ENCODE measurements at regions not wholly inside any gene's neighbourhood (a gene's known extent, or its start where the extent isn't known, plus 50 kb on each side); places are given as distances from the start of the nearest gene placed in this dataset.

DNA sequence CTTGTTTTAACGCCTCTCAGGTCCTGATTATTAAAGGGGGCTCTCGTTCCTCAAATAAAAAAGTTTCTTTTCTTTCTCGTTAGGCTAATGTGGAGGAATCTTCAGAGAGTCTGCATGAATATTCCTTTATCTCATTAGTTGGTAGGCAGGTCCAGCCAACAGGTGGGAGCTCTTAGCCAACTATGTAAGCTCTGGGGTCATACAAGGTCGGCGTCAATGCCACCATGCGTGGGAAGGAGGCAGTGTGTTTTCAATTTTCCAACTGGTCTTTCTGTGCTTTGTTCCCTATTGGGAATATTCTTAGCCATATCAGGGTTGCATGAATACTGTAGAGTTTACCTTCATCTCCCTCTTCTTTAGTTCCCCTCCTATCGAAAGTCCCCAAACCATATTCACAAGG is 118.5 kb upstream of the SVIL start:
- TF ChIP-seq KLF9 (tag by site-specific recombination; IDR thresholded peaks at IDR 0.05; ENCODE audit: low read depth) (no peak), TRIM28 (IDR thresholded peaks at IDR 0.05; ENCODE audit: borderline replicate concordance, low read length) (no peak), ZNF837 (tag by site-specific recombination; IDR thresholded peaks at IDR 0.05) (no peak)
- no peaks in the 10 kb centered on the region; the same call in 1 of the 2 replicates for H3K9me3 ChIP-seq (ENCODE audit: control insufficient read depth, insufficient read depth, low read depth, low read length)
- CTCF ChIA-PET: interaction anchor here (1.2 kb wide), 2 partner anchors 17 to 257 kb away, joined by 3 read pairs; no protein-coding TSS in a partner anchor

DNA sequence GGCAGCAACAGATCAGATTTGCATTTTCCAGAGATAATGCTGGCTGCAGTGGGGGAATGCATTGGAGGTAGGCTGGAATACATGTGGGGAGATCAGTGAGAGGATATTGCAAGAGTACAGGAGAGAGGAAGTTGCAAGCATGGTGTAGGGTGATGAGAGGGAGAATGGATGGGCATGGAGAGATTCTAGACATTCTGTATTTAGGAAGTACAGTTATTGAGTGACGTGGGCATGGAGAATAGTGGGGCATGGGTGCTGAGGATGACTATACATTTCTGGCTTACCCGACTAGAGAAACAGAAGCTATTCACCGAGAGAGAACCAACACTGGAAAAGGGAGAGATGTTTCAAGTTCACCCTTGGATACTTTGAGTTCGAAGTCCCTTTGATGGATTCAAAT is 116.9 kb upstream of the SVIL start:
- H3K4me1 ChIP-seq (ENCODE audit: control insufficient read depth, insufficient read depth, low read length): 0 out of 2 replicates have a peak, but pooled peaks cover 2% of the 10 kb centered on the region
- ChIA-PET POLR2A (no interaction called here), CTCF (no interaction called here)
- H3K36me3 ChIP-seq (ENCODE audit: control insufficient read depth in 2 of 2, insufficient read depth in 1 of 2, low read length in 2 of 2): no peaks in the 10 kb centered on the region
- H3K4me3 ChIP-seq (ENCODE audit: low read depth, low read length): no peak overlapping the region
- TF ChIP-seq ZNF843 (tag by site-specific recombination; IDR thresholded peaks at IDR 0.05): no peak
- no peak for TF ChIP-seq ZBTB7A (tag by site-specific recombination; IDR thresholded peaks at IDR 0.05; ENCODE audit: low read depth)
- TF ChIP-seq ZNF548 (tag by site-specific recombination; IDR thresholded peaks at IDR 0.05): no peak
- no peak for TF ChIP-seq ZNF514 (tag by site-specific recombination; IDR thresholded peaks at IDR 0.05)
- TF ChIP-seq ZNF530 (tag by site-specific recombination; IDR thresholded peaks at IDR 0.05; ENCODE audit: low read depth): no peak
- no peak for TF ChIP-seq ZNF37A (tag by site-specific recombination; IDR thresholded peaks at IDR 0.05)
- no peak for TF ChIP-seq ZFHX2 (tag by site-specific recombination; conservative IDR thresholded peaks at IDR 0.05)
- no peak for TF ChIP-seq ZNF280C (tag by site-specific recombination; IDR thresholded peaks at IDR 0.05)
- TF ChIP-seq ZNF654 (tag by site-specific recombination; IDR thresholded peaks at IDR 0.05; ENCODE audit: low read depth): no peak
- TF ChIP-seq ZBTB21 (tag by site-specific recombination; IDR thresholded peaks at IDR 0.05): no peak
- no peak for TF ChIP-seq YY2 (tag by site-specific recombination; IDR thresholded peaks at IDR 0.05)
- no peak for TF ChIP-seq ZNF148 (tag by site-specific recombination; IDR thresholded peaks at IDR 0.05; ENCODE audit: borderline replicate concordance)
- TF ChIP-seq ZNF184 (tag by site-specific recombination; IDR thresholded peaks at IDR 0.05): no peak
- TF ChIP-seq ZSCAN23 (tag by site-specific recombination; IDR thresholded peaks at IDR 0.05): no peak
- no peak for TF ChIP-seq ZNF302 (tag by site-specific recombination; IDR thresholded peaks at IDR 0.05; ENCODE audit: low read depth)
- H3K9me3 ChIP-seq (ENCODE audit: control insufficient read depth, insufficient read depth, low read depth, low read length): no peaks in the 10 kb centered on the region; the same call in 1 of the 2 replicates
- H3K27ac ChIP-seq (ENCODE audit: extremely low read depth, low read depth, low read length): no peak overlapping the region

More for the DNA sequence above, 118.5 kb upstream of the SVIL start:
- Histone ChIP-seq H3K4me3 (ENCODE audit: low read depth, low read length) (no peak overlapping the region), H3K4me1 (ENCODE audit: control insufficient read depth, insufficient read depth, low read length) (peaks cover 2% of the 10 kb centered on the region; the same call in 1 of the 2 replicates), H3K36me3 (ENCODE audit: control insufficient read depth in 2 of 2, insufficient read depth in 1 of 2, low read length in 2 of 2) (no peaks in the 10 kb centered on the region), H3K27ac (ENCODE audit: extremely low read depth, low read depth, low read length) (no peak overlapping the region)
- POLR2A ChIA-PET: no interaction called here

DNA sequence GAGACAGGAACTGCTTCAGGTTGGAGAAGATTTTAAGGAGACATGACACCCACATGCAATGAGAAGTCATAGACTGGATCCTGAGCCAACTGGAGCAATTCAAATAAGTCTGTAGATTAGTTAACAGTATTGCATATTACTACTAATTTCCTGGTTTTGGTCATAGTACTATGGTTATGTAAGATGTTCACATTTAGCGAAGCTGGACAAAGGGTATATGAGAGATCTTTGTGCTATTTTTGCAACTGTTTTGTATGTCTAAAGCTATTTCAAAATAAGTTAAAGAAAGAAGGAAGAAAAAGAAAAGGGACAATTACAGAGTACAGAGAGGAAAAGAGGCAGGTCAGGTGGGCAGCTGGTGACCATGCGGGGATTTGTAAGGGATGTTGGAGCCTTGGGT is 116.5 kb upstream of the SVIL start:
- H3K4me3 ChIP-seq (ENCODE audit: low read depth, low read length): no peak overlapping the region
- H3K9me3 ChIP-seq (ENCODE audit: control insufficient read depth, insufficient read depth, low read depth, low read length): no peaks in the 10 kb centered on the region; the same call in 1 of the 2 replicates
- no peak overlapping the region for H3K27ac ChIP-seq (ENCODE audit: extremely low read depth, low read depth, low read length)
- ChIA-PET POLR2A (no interaction called here), CTCF (no interaction called here)
- no peaks in the 10 kb centered on the region for H3K36me3 ChIP-seq (ENCODE audit: control insufficient read depth in 2 of 2, insufficient read depth in 1 of 2, low read length in 2 of 2)
- H3K4me1 ChIP-seq (ENCODE audit: control insufficient read depth, insufficient read depth, low read length): 0 out of 2 replicates have a peak, but pooled peaks cover 2% of the 10 kb centered on the region
- no peak for TF ChIP-seq ATF2 (tag by site-specific recombination; IDR thresholded peaks at IDR 0.05; ENCODE audit: low read depth)
- TF ChIP-seq ZSCAN23 (tag by site-specific recombination; IDR thresholded peaks at IDR 0.05): no peak
- TF ChIP-seq ZNF324 (tag by site-specific recombination; IDR thresholded peaks at IDR 0.05): no peak
- TF ChIP-seq ZNF48 (tag by site-specific recombination; IDR thresholded peaks at IDR 0.05): no peak
- no peak for TF ChIP-seq ZBTB26 (tag by site-specific recombination; optimal IDR thresholded peaks at IDR 0.05)
- TF ChIP-seq ZNF174 (tag by site-specific recombination; IDR thresholded peaks at IDR 0.05): no peak
- TF ChIP-seq FEZF1 (tag by site-specific recombination; IDR thresholded peaks at IDR 0.05): no peak
- TF ChIP-seq ZNF423 (tag by site-specific recombination; IDR thresholded peaks at IDR 0.05): no peak
